GM13977 (cell line): ENCODE measurements at regions not wholly inside any gene's neighbourhood (a gene's known extent, or its start where the extent isn't known, plus 50 kb on each side); places are given as distances from the start of the nearest gene placed in this dataset.

Experiments
- DNase-seq: peaks from one replicate; pipeline ENCODE4 v3.0.0; 2012; ENCODE audit warnings: low spot score
- CTCF ChIP-seq: IDR thresholded peaks from 2 replicates; pipeline ENCODE4 v1.5.1; 2012; ENCODE audit warnings: mild to moderate bottlenecking, control low read depth; ENCODE audit not compliant: insufficient read depth; ENCODE audit errors: extremely low read depth, missing control alignments
- in situ Hi-C: fragments of 300-500 bp; cut with MboI; formaldehyde crosslinking; loops from one replicate; pipeline ENCODE4 v1.12.0; 2022; ENCODE audit warnings: low sequenced_read_pairs, low pct_unique_long_range_greater_than_20kb, mixed read lengths, inconsistent platforms; ENCODE audit not compliant: unreplicated experiment

- TF ChIP-seq CTCF, result no peak
- in situ Hi-C loops, result no loop called here
- DNase-seq, result no peak
These were observed 56.8 kb upstream of the HS3ST2 start for GRCh38 chr16:22757202-22757601.

- no peak for DNase-seq
- TF ChIP-seq CTCF, result no peak
- in situ Hi-C loops, result no loop called here
These were observed 51.5 kb upstream of the HS3ST2 start for GRCh38 chr16:22762486-22762885.

- DNase-seq, result no peak
- in situ Hi-C loops, result no loop called here
- no peak for TF ChIP-seq CTCF
These were observed 50.4 kb upstream of the HS3ST2 start for GRCh38 chr16:22763437-22764080.
